HepG2 (cell line): ENCODE measurements at regions not wholly inside any gene's neighbourhood (a gene's known extent, or its start where the extent isn't known, plus 50 kb on each side); places are given as distances from the start of the nearest gene placed in this dataset.

ENCODE experiments used
- BHLHE40 ChIP-seq: IDR thresholded peaks from 2 replicates; pipeline ENCODE4 v1.6.1; 2011; ENCODE audit warnings: low read length, improper control_type of control experiment
- CHD4 ChIP-seq: fragments of 200-600 bp; sonication (generic); IDR thresholded peaks from 2 replicates; pipeline ENCODE4 v1.7.0; 2017; ENCODE audit warnings: mild to moderate bottlenecking, low read length, borderline replicate concordance
- FOXM1 ChIP-seq: sonication (generic); formaldehyde crosslinking; IDR thresholded peaks from 2 replicates; pipeline ENCODE4 v1.5.0; 2020; ENCODE audit warnings: missing genetic modification reagents
- IRF2 ChIP-seq: IDR thresholded peaks from 2 replicates; pipeline ENCODE4 v1.6.1; 2018; ENCODE audit warnings: missing genetic modification reagents, missing compliant biosample characterization
- NR2F1 ChIP-seq, 2 experiments: fragments of 450-650 bp in 1 of 2; formaldehyde crosslinking in 1 of 2; IDR thresholded peaks; 2 replicates each; pipeline versions ENCODE4 v1.5.0 to v1.6.1; 2016 to 2020; ENCODE audit warnings: mild to moderate bottlenecking in 1 of 2, missing compliant biosample characterization in 1 of 2, missing genetic modification reagents in 1 of 2, moderate library complexity in 1 of 2
- RFX1 ChIP-seq: fragments of 450-650 bp; IDR thresholded peaks from 2 replicates; pipeline ENCODE4 v1.6.1; 2017
- SIN3B ChIP-seq: fragments of 150-350 bp; IDR thresholded peaks from 2 replicates; pipeline ENCODE4 v1.6.1; 2014; ENCODE audit warnings: low read length
- ZSCAN29 ChIP-seq: sonication (generic); formaldehyde crosslinking; conservative IDR thresholded peaks from 2 replicates; pipeline ENCODE4 v1.4.0; 2020; ENCODE audit warnings: mild to moderate bottlenecking, missing genetic modification reagents
- TF ChIP-seq, protein P1 (sequence below): sonication (generic); formaldehyde crosslinking; IDR thresholded peaks from 2 replicates; pipeline ENCODE4 v1.4.0; 2020; ENCODE audit warnings: mild to moderate bottlenecking, missing genetic modification reagents
- TF ChIP-seq, protein P2 (sequence below): sonication (generic); formaldehyde crosslinking; IDR thresholded peaks from 2 replicates; pipeline ENCODE4 v1.5.0; 2020; ENCODE audit warnings: mild to moderate bottlenecking, missing genetic modification reagents, moderate library complexity
- TF ChIP-seq, protein P3 (sequence below): sonication (generic); formaldehyde crosslinking; IDR thresholded peaks from 2 replicates; pipeline ENCODE4 v1.5.1; 2020; ENCODE audit warnings: mild to moderate bottlenecking, missing genetic modification reagents

DNA sequence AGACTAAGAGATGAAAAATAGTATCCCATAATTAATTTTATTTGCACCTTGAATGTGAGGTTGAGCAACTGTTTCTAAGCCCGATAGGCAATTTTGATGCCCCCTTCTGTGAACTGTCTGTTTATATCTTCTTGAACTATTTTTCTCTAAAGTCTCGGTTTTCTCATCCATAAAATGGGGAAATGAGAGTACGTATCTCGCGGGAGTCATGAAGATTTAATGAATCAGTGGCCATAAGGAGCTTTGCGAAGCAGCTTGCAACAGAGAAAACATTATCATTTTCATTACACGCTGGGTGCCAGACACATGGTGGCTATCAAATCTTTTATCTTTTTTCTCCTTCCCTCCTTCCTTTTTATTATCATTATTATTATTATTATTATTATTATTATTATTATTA lies 108.1 kb upstream of the CARD11 start:
- TF ChIP-seq, protein P1, sequence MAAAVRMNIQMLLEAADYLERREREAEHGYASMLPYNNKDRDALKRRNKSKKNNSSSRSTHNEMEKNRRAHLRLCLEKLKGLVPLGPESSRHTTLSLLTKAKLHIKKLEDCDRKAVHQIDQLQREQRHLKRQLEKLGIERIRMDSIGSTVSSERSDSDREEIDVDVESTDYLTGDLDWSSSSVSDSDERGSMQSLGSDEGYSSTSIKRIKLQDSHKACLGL (CRISPR knock-in tag) = no peak
- no peak for TF ChIP-seq SIN3B
- no peak for TF ChIP-seq ZSCAN29 (CRISPR knock-in tag)
- TF ChIP-seq, protein P2, sequence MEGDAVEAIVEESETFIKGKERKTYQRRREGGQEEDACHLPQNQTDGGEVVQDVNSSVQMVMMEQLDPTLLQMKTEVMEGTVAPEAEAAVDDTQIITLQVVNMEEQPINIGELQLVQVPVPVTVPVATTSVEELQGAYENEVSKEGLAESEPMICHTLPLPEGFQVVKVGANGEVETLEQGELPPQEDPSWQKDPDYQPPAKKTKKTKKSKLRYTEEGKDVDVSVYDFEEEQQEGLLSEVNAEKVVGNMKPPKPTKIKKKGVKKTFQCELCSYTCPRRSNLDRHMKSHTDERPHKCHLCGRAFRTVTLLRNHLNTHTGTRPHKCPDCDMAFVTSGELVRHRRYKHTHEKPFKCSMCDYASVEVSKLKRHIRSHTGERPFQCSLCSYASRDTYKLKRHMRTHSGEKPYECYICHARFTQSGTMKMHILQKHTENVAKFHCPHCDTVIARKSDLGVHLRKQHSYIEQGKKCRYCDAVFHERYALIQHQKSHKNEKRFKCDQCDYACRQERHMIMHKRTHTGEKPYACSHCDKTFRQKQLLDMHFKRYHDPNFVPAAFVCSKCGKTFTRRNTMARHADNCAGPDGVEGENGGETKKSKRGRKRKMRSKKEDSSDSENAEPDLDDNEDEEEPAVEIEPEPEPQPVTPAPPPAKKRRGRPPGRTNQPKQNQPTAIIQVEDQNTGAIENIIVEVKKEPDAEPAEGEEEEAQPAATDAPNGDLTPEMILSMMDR = no peak
- TF ChIP-seq, protein P3, sequence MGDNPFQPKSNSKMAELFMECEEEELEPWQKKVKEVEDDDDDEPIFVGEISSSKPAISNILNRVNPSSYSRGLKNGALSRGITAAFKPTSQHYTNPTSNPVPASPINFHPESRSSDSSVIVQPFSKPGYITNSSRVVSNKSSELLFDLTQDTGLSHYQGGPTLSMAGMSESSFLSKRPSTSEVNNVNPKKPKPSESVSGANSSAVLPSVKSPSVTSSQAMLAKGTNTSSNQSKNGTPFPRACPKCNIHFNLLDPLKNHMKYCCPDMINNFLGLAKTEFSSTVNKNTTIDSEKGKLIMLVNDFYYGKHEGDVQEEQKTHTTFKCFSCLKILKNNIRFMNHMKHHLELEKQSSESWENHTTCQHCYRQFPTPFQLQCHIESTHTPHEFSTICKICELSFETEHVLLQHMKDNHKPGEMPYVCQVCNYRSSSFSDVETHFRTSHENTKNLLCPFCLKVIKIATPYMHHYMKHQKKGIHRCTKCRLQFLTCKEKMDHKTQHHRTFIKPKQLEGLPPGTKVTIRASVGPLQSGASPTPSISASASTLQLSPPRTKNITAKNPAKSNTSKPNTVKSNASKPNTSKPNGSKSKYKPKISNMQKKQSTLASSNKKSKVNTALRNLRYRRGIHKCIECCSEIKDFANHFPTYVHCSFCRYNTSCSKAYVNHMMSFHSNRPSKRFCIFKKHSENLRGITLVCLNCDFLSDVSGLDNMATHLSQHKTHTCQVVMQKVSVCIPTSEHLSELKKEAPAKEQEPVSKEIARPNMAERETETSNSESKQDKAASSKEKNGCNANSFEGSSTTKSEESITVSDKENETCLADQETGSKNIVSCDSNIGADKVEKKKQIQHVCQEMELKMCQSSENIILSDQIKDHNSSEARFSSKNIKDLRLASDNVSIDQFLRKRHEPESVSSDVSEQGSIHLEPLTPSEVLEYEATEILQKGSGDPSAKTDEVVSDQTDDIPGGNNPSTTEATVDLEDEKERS (CRISPR knock-in tag) = no peak
- no peak for TF ChIP-seq RFX1
- TF ChIP-seq FOXM1 = no peak
- TF ChIP-seq BHLHE40 = no peak
- TF ChIP-seq IRF2 = no peak
- TF ChIP-seq NR2F1 (CRISPR knock-in tag; IDR thresholded peaks at IDR 0.05) = no peak
- TF ChIP-seq CHD4 = no peak
